NCI-H748 (cell line): ENCODE measurements at regions not wholly inside any gene's neighbourhood (a gene's known extent, or its start where the extent isn't known, plus 50 kb on each side); places are given as distances from the start of the nearest gene placed in this dataset.

ENCODE experiments used
- DNase-seq: peaks from one replicate; lab custom pipeline; 2025; ENCODE audit not compliant: unreplicated experiment; lab: John Stamatoyannopoulos, UW

DNA sequence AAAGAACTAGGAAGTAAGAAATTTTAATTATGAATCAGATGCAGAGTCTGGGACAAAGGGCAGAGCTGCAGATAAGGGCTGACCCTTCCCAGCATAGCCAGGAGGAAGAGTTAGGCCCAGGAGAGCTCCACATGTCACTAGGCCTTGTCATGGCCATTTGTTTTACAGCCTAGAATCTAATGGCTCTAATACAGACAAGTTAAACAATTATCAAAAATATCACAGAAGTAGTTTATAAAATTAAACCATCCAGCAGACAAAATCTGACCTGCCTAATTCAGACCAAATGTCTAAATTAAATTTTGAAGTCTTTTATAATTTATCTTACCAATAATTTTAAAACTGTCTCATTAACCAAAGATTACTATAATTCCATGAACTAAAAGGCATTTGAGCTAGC lies 1369.5 kb downstream of the CDH11 start:
- DNase-seq: no peak

DNA sequence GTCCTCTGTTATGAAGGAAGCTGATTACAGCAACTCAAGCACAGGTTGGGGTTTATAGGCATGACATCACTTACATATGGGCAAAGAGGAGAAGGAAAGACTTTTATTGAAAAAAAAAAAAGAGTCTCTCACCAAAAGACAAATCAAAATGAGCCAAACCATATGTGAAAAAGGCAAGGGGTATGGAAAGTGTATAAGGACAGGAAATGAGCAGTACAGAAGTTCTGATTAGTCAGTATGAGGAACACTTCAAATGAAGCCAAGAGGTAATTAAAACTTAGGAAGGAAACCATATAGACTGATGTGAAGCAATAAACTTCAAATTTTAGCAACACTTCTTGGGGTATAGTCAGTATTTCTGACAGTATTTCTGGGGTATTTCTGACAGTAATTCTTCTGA lies 1372.6 kb downstream of the CDH11 start:
- DNase-seq: no peak

DNA sequence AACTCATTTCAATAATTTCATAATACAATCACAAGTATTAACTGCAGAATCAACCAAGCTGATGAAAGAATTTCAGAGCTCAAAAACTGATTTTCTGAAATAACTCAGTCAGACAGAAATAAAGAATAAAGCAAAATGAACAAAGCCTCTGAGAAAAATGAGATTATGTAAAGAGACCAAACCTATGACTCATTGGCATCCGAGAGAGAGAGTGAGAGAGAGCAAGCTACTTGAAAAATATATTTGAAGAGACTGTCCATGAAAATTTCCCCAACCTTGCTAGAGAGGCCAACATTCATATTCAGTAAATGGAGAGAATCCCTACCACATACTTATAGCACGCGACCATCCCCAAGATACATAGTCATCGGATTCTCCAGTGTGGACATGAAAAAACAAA lies 1376.4 kb downstream of the CDH11 start:
- DNase-seq: no peak

DNA sequence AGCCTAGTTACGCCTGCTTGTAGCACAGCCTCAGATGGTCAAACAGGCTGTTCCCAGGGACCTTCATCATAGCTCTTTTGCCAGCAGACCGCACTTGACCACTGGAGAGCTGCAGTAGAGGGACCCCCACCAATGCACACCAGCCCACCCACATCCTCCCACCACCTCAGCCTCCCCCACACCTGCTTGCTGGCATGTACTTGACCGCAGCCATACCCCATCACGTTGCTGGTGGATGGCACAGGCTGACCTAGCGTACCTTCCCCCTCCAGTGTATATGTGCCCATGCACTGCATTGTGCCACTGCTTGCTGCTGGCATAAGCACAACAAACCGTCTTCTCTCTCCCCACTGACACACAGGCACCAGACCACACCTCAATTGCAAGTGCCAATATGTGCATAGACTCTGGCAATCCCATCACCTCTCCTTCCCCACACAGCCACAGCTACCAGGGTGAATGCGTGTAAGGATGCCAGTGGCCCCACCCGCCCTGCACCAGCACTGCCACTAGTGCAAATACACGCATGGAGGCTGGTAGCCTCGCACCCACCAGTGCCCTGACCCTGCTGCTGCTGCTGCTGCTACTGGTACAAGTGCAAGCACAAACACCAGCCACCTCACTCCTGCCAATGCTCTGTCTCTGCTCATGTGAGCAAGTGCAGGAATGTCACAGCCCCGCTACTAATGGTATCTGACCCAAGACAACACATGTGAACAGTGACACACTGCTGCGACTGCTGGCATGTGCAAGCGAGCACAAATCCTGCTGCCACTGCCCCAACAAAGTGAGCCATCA lies 1377.6 kb downstream of the CDH11 start:
- DNase-seq: no peak

DNA sequence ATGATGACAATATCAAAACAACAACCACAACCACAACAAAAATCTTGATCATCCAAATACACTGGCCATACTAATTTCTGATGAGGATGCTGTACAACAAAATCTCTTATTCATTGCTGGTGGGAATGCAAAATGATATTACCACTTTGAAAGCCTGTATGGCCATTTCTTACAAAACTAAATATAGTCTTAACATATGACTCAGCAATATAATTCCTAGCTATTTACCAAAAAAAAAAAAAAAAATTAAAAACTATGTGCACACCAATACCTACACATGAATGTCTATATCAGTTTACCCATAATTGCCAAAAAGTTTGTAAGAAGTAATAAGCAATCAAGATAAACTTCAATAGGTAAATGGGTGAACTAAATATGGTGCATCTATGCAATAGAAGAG lies 1379.7 kb downstream of the CDH11 start:
- no peak for DNase-seq

DNA sequence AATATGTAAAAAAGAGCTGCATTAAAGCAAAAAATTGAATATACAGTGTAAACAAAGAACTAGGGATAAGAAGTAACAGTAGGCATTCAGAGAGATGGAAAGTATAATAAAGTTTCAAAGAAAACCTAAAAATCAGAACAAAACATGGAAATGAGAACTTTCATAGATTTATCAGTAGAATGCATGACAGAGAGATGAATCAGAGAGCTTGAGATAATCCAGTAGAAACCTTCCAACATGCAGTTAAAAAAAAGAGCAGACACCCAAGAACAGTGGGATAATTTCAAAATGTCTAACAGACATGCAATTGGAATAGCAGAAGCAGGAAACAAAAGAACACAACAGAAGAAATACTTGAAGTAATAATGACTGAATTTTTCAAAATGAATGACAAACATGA lies 1384.2 kb downstream of the CDH11 start:
- no peak for DNase-seq

DNA sequence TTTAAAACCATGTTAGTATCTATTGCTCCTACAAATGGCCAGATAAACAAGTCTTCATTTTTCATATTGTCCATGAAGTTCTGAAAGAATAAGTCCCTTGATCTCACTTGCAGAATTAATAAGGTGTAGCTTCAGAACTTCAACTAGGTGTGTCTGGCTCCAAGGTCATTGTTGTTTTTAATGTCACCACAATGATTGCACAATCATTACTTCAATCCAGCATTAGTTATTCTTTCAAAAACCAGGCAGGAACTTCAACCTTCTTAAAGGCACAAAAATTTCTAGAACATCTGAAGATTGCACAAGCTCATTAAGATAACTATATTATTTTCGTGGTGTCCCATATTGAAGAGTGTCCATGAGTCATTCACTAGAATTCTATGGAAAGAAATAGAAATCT lies 1386.4 kb downstream of the CDH11 start:
- DNase-seq: no peak

DNA sequence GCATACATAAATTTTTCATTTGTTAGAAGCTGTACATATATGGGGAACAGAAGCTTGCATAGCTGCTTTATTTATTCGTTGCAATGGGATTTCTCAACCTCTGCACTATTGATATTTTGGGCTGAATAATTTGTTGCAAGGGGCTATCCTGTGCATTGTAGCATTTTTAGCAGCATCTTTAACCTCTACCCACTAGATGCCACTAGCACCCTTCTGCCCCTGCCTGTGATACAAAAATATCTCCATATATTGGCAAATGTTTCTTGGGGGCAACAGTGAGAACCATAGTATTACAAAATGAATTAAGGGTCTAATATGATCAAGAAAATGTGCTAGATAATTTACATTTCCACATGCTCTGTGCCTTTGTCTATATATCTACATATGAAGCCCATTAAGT lies 1401.0 kb downstream of the CDH11 start:
- DNase-seq: no peak

DNA sequence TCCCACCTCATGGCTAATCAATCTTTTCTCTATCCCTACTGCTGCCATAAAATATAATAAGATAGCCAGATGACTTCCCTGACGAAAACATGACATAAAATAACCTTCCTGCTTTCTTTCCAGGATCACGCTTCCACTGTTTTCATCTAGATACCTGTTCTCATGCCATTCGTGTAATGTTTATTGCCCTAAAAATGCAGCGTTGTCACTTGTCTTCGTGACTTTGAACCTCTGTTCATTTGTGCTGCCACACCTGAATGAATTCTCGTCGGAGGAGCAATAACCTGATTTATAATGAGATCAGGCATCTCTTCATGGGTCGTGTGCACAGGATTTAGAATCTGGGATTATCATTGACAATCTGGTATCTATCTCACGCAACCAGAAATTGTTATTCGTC lies 1401.9 kb downstream of the CDH11 start:
- no peak for DNase-seq

DNA sequence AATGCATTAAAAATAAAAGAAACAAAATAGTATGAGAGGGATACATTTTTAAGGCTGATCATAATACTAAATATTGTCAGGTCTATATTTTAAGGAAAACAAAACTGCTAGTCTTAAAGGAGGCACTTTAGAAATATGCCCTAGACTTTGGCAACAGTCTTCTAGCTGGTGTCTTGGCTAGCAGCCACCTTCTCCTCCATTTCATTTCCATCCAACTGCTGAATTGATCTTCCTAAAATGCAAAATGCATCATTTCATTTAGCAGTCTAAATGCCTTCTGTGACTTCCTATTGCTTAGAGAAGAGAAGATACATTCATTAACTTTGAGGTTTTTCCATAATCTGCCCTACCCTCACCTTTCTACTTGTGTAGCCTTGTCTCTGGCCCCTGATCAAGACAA lies 1404.1 kb downstream of the CDH11 start:
- no peak for DNase-seq

DNA sequence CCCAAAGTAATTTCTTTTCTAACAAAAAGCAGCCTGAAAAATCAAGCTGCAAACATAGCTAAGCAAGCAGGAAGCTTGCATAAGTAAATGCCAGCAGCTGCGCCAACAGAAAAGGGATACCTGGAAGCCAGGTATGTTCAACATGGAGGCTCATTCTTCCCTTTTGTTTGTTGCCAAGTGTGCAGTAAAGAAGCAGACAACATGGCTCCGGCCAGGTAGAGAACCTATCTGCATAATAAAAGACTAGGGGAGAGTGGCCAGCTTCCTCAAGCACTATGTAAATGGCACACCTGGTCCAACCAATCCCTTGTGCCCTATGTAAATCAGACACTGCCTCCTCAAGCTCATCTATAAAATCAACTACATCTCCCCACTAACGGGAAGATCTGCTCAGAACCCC lies 1407.0 kb downstream of the CDH11 start:
- peak; percentile 88 for DNase-seq

DNA sequence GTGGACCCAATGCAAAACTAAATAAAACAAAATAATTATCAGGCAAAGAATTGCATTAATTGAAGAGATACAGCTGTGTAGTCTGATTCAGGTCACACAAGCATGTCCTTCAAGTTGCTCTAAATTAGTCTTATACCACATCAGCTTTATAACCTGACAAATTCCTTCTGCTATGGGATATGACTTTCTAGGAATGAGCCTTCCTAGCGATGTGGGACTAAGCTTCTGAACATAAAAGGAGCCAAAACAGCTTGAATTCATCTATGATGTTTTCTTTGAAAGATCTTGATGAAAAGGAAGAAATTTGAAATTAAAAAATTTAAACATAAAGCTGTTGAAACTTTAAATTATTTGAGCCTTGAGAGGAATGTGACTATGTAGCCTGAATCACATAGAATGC lies 1409.1 kb downstream of the CDH11 start:
- no peak for DNase-seq

DNA sequence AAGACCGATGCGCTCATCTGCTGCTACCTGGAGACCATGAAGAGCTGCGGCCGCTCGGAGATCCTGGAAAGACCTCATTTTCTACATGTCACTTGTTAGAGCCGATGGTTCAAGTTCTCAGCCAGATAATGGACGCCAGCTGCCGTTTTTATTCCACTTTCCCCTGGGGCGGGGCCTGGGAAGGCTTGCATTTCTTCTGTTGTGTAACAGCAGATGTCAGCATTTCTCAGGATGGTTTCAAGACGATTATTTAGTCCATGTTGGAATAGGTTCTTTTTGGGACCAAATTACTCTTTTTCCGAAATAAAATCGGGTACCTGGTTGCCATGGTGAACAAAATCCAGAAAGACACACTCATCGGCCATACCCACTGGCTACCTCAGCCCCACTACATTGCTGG lies 1418.3 kb downstream of the CDH11 start:
- DNase-seq: no peak

DNA sequence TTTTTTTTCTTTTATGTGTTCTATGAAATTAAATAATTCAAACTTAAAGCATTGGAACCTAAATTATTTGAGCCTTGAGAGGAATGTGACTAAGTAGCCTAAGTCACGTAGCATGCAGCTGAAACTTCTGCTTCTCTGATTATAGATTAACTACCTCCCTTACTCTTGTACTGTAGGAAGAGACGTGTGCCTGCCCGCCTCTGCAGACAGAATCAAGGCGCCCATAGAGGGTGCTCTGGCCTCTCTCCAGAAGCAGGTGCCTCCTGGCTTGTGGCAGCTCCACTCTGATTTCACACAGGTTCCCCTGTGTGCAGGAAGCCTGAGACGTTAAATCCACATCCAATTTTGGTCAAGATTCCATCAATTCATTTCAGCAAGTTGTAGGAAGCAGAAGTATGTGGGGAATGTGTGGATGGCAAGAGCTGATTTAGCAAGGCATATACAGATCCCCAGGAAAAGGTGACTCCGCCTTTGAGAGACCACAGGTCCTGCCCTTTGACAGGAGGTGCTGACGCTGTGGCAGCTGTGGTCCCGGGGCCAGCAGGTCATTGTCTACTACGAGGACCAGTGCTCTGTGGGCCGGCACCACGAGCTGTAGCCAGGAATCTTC lies 1418.8 kb downstream of the CDH11 start:
- DNase-seq: no peak

DNA sequence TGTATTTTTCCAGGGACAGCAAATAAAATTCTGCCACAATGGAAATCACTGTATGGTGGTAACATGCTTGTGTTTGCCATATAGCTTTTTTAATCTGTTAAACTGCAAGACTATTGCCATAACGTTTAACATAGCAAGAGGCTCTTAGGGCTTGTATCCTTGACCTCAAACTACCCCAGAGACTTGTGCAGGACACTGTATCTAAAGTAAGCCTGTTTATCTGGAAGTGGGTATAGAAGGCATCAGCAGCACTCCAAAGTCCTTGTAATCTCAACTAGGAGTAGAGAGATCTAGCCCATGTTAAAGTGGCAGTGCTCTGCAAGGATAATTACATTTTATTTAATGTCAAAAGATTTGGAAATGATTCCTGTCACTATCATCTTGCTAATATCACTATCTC lies 1424.1 kb downstream of the CDH11 start:
- no peak for DNase-seq

DNA sequence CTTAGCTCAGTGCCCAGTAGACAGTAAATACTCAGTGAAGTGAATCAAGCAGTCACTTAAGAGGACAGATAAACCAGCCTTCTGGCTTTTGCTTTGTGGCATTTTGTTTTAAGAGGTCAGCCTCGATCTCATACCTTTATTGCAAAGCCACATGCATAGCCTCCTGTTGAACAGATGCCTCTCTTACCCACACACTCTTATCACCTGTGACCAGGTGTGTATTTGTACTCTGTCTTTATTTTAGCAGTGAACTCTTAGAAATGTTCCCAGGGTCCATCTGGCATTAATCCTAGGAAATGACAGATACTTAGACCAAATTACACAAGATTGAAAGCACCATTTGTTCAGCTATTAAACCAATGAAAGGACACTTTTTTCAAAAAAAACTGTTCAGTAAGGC lies 1426.5 kb downstream of the CDH11 start:
- peak; percentile 41 for DNase-seq

DNA sequence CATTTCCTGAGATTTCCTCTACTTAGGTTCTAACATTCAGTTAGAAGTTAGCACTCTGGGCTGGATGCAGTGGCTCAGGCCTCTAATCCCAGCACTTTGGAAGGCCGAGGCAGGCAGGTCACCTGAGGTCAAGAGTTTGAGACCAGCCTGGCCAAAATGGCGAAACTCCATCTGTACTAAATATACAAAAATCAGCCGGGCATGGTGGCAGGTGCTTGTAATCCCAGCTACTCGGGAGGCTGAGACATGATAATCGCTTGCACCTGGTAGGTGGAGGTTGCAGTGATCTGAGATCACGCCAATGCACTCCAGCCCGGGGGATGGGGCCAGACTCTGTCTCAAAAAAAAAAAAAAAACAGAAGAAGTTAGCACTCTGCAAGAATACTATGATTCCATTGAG lies 1430.9 kb downstream of the CDH11 start:
- DNase-seq: no peak

DNA sequence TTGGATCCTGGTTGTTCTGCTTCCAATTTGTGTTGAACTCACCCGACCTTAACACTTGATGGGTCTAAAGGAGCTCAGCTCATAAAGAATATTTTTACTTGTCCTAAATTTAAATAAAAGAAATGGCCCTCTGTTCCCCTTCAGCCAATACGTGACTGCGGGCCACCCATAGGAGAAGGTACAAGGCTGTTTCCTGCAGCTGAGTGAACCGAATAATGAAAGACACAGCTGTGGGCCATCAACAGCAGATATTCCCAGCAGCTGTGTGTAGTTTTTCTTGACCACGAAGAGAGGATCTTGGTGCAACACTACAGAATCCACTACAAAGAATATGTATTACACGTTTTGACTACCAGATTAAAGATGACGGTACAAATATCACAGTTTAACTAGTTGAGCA lies 1431.6 kb downstream of the CDH11 start:
- DNase-seq: no peak

DNA sequence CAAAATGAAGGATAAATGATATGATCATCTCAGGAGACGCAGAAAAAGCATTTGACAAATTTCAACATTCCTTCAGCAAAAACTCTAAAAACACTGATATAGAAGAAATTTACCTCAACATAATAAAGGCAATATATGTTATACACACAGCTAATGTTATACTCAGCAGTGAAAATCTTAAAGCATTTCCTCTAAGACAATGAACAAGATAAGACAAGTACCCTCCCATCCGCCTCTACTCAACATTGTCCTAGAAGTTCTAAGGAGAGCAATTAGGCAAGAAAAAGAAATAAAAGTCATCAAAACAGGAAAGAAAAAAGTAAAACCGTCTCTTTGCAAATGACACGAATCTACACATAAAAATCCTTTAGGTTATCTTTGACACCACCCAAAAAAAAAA lies 1432.8 kb downstream of the CDH11 start:
- no peak for DNase-seq

DNA sequence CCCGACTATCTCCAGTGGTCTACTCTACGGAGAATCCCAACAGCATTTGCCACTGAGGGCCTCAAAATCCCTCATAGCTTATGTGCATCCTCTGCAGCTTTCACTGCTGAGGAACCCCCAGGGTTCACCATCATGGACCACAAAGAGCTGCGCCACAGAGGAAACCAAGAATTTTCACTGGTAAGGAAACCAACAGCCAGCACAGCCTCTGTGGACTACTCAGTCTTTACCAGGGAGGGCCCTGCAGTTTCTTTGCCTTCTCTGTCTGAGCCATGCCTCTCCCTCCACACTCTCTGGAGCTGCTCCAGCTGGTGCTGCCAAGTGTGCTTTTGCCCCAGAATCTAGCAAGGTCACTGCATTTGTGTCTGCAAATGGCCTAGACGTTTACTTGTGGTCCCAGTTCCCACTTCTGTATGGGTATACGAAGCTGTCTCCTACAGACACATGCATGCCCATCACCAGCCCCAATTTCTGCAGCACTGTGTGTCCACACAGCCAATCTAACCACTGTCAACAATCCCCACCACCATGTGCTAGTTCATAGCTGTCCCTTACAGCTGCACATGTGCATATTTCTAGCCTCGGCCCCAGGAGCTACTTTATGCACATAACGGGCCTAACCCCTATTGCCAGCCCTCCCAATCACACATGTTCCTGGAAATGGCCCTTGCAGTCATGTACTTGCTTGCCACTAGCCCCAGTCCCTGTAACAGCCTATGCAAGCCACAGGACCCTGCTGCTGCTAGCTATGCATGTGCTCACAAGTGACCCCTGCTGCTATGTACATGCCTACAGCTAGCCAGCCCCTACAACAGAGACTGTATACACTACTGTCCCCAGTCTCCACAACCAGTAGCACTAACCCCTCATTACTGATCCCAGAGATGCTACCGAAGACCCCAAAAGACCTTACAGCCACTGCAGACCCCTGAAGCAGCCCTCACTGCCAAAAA lies 1437.4 kb downstream of the CDH11 start:
- DNase-seq: no peak

DNA sequence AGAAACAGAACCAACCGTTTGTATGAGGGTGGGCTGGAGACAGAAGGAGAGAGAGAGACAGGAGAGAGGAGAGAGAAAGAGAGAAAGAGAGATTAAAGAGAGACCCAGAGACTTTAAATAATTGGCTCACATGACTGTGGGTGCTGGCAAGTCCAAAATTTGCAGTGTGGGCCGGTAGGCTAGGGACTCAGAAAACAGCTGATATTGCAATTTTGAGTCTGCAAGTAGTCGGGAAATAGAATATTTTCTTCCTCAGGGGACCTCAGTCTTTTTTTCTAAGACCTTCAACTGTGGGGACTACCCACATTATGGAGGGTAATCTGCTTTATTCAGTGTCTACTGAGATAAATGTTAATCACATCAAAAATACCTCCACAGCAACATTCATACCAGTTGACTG lies 1439.0 kb downstream of the CDH11 start:
- DNase-seq: no peak

DNA sequence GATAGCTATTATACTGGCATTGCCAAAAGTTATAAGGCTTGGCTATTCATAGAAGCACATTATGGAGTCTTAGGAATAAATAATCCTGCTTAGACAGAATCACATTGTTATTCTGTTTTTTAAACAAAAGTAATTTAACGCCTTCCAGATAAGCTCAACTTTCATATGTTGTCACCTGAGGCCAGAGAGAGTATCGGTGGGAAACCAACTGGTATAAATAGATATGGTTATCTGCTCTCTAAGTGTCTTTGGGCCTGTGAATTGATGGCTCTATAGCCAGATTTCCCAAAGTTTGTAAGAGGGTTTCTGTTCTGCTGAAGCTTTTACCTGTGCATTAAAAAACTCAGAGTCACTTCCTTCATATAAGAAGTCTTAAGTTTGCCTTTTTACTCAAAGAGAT lies 1449.4 kb downstream of the CDH11 start:
- DNase-seq: no peak
